ENCODE measurements at regions not wholly inside any gene's neighbourhood (a gene's known extent, or its start where the extent isn't known, plus 50 kb on each side); places are given as distances from the start of the nearest gene placed in this dataset.
A peak's percentile ranks its signal among the peaks of the same experiment; 100 is the strongest.
"Not testable (repeated sequence)": the region's sequence is repeated elsewhere in the genome, so short reads cannot be mapped to it uniquely, and the experiment has no call there.

DNA sequence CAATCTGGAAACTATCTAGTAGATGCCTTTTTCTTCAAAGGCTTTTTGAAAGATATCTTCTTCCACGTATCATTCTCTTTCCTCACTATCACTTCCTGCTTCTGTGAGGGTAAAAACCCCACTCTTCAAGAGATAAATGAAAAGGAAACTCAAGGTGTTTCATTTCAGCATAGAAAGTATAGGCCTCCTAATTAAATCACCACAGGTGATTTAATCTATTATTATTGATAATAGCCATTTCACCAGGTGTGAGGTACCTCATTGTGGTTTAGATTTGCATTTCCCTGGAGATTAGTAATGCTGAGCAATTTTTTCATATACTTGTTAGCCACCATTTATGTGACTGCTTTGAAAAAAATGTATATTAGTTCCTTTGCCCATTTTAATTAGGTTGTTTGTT is 92.0 kb upstream of the EMCN start:
- TF ChIP-seq, protein P1, sequence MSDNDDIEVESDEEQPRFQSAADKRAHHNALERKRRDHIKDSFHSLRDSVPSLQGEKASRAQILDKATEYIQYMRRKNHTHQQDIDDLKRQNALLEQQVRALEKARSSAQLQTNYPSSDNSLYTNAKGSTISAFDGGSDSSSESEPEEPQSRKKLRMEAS (IDR thresholded peaks at IDR 0.05; ENCODE audit: low read depth, low read length): no peak
- TF ChIP-seq, protein P2, sequence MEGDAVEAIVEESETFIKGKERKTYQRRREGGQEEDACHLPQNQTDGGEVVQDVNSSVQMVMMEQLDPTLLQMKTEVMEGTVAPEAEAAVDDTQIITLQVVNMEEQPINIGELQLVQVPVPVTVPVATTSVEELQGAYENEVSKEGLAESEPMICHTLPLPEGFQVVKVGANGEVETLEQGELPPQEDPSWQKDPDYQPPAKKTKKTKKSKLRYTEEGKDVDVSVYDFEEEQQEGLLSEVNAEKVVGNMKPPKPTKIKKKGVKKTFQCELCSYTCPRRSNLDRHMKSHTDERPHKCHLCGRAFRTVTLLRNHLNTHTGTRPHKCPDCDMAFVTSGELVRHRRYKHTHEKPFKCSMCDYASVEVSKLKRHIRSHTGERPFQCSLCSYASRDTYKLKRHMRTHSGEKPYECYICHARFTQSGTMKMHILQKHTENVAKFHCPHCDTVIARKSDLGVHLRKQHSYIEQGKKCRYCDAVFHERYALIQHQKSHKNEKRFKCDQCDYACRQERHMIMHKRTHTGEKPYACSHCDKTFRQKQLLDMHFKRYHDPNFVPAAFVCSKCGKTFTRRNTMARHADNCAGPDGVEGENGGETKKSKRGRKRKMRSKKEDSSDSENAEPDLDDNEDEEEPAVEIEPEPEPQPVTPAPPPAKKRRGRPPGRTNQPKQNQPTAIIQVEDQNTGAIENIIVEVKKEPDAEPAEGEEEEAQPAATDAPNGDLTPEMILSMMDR (IDR thresholded peaks at IDR 0.05; ENCODE audit: low read depth, low read length): no peak
- TF ChIP-seq POLR2A (IDR thresholded peaks at IDR 0.05; ENCODE audit: extremely low read depth, insufficient read length) (no peak), MYC (IDR thresholded peaks at IDR 0.05; ENCODE audit: low read depth, low read length) (no peak)
- H3K4me3 ChIP-seq (ENCODE audit: low read depth, low read length): no peak overlapping the region
- no peak for DNase-seq (ENCODE audit: low read depth)

DNA sequence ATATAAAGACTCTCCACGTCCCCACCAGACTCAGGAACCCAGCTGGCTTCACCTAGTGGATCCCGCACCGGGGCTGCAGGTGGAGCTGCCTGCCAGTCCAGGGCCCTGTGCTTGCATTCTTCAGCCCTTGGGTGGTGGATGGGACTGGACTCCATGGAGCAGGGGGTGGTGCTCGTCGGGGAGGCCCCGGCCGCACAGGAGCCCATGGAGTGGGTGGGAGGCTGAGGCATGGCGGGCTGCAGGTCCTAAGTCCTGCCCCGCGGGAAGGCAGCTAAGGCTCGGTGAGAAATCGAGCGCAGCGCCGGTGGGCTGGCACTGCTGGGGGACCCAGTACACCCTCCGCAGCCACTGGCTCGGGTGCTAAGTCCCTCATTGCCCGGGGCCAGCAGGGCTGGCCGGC is 90.8 kb upstream of the EMCN start:
- H3K4me3 ChIP-seq (ENCODE audit: low read depth, low read length); DNase-seq (ENCODE audit: low read depth): not testable (repeated sequence)

DNA sequence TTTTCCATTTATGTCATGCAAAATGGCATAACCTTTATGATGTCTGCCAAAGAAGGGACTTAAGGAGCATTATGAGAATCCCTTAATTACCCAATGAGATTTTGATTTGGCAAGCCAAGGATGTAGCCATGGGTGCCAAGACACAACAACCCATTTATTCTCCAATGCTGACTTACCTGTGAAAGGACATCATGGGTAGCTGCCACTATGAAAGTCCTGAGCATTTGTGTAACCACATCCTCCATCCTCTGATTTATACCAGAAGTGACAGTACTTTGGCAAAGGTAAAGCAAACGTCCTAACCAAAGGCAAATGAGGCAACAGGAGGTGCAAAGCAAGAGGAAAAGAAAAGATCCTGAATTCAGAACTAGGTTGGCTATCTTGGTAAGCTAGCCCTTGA is 87.3 kb upstream of the EMCN start:
- DNase-seq (ENCODE audit: low read depth): no peak
- no peak overlapping the region for H3K4me3 ChIP-seq (ENCODE audit: low read depth, low read length)
- no peak for TF ChIP-seq MYC (IDR thresholded peaks at IDR 0.05; ENCODE audit: low read depth, low read length)
- TF ChIP-seq, protein P1 (IDR thresholded peaks at IDR 0.05; ENCODE audit: low read depth, low read length): no peak
- no peak for TF ChIP-seq POLR2A (IDR thresholded peaks at IDR 0.05; ENCODE audit: extremely low read depth, insufficient read length)
- TF ChIP-seq, protein P2 (IDR thresholded peaks at IDR 0.05; ENCODE audit: low read depth, low read length): no peak

DNA sequence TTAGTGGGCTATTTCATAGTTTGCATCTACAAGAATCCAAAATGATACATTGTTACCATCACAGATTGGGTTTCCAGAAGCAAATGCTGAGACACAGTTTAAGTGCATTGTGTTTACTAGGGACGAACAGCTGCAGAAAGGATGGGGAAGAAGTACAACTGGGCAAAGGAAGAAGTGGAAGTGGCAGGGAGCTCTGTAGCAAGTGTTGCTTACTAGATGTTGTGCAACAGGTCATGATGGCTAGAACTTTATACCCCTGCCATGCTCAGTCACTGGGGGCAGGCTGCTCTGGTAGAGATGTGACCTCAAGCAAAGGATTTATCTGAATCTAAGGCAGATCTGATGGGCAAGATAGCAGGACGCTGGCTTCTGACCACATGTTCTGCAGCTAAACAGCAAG is 76.1 kb upstream of the EMCN start:
- peak; percentile 29 for DNase-seq (ENCODE audit: low read depth)
- no peak overlapping the region for H3K4me3 ChIP-seq (ENCODE audit: low read depth, low read length)
- no peak for TF ChIP-seq POLR2A (IDR thresholded peaks at IDR 0.05; ENCODE audit: extremely low read depth, insufficient read length)
- no peak for TF ChIP-seq MYC (IDR thresholded peaks at IDR 0.05; ENCODE audit: low read depth, low read length)
- TF ChIP-seq, protein P1 (IDR thresholded peaks at IDR 0.05; ENCODE audit: low read depth, low read length): no peak
- TF ChIP-seq, protein P2 (IDR thresholded peaks at IDR 0.05; ENCODE audit: low read depth, low read length): no peak

DNA sequence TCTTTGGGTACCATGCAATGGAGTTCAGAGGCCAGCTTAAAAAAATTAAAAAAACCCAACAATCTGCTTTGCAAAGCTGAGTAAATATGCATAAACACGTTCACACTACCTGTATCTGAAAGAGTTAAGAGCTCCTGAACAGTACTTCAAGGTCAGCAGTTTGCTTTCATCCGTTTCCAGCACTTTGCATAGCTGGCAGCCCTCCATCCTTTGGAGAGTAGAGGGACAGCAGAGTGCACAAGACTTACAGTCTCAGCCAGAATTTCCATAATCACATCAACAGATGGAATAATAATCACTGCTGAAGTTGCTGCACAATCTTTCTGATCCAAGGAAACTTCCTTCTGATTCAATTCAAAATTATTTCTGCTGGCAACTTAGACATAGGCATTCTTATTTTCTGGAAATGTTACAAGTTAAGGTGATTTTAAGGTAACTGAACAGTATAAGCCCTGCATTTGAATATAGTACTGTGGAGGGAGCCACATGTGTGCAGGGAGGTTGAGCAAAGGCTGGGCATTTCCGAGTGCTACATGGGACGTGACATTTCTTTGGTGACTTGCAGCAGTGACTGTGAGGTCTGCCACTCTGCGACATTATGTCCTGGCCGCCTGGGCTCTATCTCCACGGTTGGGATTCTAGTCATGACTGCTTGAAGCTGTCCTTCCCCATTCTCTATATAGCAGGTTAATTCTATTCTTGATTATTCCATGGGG is 73.5 kb upstream of the EMCN start:
- no peak for TF ChIP-seq MYC (IDR thresholded peaks at IDR 0.05; ENCODE audit: low read depth, low read length)
- TF ChIP-seq, protein P1 (IDR thresholded peaks at IDR 0.05; ENCODE audit: low read depth, low read length): no peak
- TF ChIP-seq POLR2A (IDR thresholded peaks at IDR 0.05; ENCODE audit: extremely low read depth, insufficient read length): no peak
- TF ChIP-seq, protein P2 (IDR thresholded peaks at IDR 0.05; ENCODE audit: low read depth, low read length): no peak
- no peak overlapping the region for H3K4me3 ChIP-seq (ENCODE audit: low read depth, low read length)
- DNase-seq (ENCODE audit: low read depth): no peak

DNA sequence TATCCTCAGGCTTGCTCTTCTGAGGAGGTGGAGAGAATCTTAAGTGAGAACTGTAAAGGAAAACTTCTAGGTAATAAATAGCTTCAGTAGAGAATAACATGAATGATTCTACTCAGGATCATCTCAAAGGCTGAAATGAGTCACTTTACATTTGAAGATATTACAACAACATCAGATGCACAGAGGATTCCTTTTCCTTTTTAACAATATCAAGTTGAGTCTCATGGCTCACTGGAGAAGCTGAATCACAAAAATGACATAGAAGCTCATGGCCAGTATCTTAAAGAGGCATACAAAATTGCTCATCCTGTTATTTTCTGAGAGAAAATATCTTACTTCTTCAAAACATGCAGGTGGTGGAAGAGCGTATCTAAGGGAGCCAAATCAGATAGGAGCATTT is 72.5 kb upstream of the EMCN start:
- H3K4me3 ChIP-seq (ENCODE audit: low read depth, low read length): no peak overlapping the region
- DNase-seq (ENCODE audit: low read depth): no peak
- TF ChIP-seq, protein P1 (IDR thresholded peaks at IDR 0.05; ENCODE audit: low read depth, low read length): no peak
- TF ChIP-seq MYC (IDR thresholded peaks at IDR 0.05; ENCODE audit: low read depth, low read length): no peak
- TF ChIP-seq, protein P2 (IDR thresholded peaks at IDR 0.05; ENCODE audit: low read depth, low read length): no peak
- no peak for TF ChIP-seq POLR2A (IDR thresholded peaks at IDR 0.05; ENCODE audit: extremely low read depth, insufficient read length)
